Colonic mucosa (tissue), 4 donors: ENCODE measurements at regions not wholly inside any gene's neighbourhood (a gene's known extent, or its start where the extent isn't known, plus 50 kb on each side); places are given as distances from the start of the nearest gene placed in this dataset.

ENCODE experiments used
- DNase-seq: peaks from one replicate; pipeline ENCODE4 v3.0.0-alpha.2; 2020
- H3K27ac ChIP-seq: fragments of 200-600 bp; one replicate; pipeline ENCODE4 v1.8.0; 2021
- H3K27me3 ChIP-seq: fragments of 200-600 bp; one replicate; pipeline ENCODE4 v1.8.0; 2021
- H3K36me3 ChIP-seq: fragments of 200-600 bp; one replicate; pipeline ENCODE4 v1.8.0; 2021
- H3K4me1 ChIP-seq: fragments of 200-600 bp; one replicate; pipeline ENCODE4 v1.8.0; 2021; ENCODE audit warnings: mild to moderate bottlenecking
- H3K4me3 ChIP-seq: fragments of 200-600 bp; one replicate; pipeline ENCODE4 v1.8.0; 2021
- H3K9ac ChIP-seq, 2 donors: one replicate each; pipeline ENCODE4 v1.7.0; 2013; ENCODE audit warnings: control low read depth in 2 of 2, low read depth in 2 of 2, low read length in 2 of 2
- H3K9me3 ChIP-seq: fragments of 200-600 bp; one replicate; pipeline ENCODE4 v1.8.0; 2021
- intact Hi-C: fragments of 100-400 bp; cut with DNase I; formaldehyde crosslinking; loops from one replicate; pipeline ENCODE4 v1.14.1; 2022
- TF ChIP-seq, protein P1 (sequence below): fragments of 200-600 bp; IDR thresholded peaks from one replicate; pipeline ENCODE4 v1.8.0; 2022; ENCODE audit warnings: antibody characterized with exemption, mild to moderate bottlenecking
- donor health status: healthy.
- donor health status: DM: no; HTN: no; CAD: no.
- donor health status: DM: no; HTN: no; CAD: no.

DNA sequence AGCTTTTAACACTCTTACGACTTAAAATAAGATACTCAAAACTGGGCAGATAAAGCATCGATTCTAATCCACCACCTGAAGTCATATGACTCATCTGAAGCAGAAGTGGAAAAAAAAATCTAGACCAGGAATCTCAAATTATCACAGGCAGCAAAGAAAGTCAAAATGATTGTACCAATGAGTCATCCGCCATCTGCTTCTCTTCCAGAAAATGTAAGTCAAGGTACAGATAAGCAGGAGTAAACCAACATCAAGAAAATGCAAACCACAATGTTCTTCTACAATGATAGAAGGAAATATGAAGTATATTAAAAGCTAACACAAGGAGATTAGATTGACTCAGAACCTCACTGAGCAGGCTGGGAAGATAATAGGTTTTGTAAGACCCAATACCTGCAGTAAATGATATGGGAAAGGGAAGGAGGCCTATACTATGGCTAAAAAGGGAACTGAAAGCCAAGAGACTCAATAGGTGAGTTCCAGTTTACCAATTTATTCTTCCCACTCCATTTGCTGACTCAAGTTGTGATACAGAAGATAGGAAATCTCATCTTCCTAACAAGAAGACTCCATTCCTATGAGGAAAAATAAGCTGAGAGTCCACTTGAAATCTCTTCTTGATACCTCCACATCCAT lies 88.4 kb upstream of the TET2 start:
- Histone ChIP-seq H3K4me1 (no peaks in the 10 kb centered on the region), H3K9me3 (no peaks in the 10 kb centered on the region), H3K9ac (no peak overlapping the region), H3K27ac (no peak overlapping the region), H3K4me3 (no peak overlapping the region), H3K36me3 (no peaks in the 10 kb centered on the region), H3K27me3 (no peaks in the 10 kb centered on the region)
- DNase-seq = no peak
- intact Hi-C loops = no loop called here
- TF ChIP-seq, protein P1, sequence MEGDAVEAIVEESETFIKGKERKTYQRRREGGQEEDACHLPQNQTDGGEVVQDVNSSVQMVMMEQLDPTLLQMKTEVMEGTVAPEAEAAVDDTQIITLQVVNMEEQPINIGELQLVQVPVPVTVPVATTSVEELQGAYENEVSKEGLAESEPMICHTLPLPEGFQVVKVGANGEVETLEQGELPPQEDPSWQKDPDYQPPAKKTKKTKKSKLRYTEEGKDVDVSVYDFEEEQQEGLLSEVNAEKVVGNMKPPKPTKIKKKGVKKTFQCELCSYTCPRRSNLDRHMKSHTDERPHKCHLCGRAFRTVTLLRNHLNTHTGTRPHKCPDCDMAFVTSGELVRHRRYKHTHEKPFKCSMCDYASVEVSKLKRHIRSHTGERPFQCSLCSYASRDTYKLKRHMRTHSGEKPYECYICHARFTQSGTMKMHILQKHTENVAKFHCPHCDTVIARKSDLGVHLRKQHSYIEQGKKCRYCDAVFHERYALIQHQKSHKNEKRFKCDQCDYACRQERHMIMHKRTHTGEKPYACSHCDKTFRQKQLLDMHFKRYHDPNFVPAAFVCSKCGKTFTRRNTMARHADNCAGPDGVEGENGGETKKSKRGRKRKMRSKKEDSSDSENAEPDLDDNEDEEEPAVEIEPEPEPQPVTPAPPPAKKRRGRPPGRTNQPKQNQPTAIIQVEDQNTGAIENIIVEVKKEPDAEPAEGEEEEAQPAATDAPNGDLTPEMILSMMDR = no peak

DNA sequence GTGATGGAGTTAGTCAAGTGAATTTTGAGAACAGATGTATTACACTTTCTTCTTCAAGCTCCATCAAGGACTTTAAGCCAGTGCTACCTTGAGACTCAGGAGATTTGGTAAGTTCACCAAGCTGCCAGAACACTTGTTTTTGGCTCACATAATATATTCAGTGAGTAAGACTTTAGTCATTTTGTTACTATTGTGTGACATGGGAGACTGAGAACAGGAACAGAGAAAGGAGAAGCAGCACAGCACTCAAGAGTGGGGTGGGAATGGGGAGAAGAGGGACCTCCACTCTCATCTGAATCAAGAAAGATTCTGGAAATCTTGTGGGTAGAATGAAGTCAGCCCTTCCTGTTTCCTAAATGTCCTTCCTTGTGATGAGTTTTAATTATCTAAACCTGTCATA lies 87.3 kb upstream of the TET2 start:
- Histone ChIP-seq H3K36me3 (no peaks in the 10 kb centered on the region), H3K4me3 (no peak overlapping the region), H3K4me1 (no peaks in the 10 kb centered on the region), H3K9me3 (no peaks in the 10 kb centered on the region), H3K27me3 (no peaks in the 10 kb centered on the region), H3K27ac (no peak overlapping the region), H3K9ac (no peak overlapping the region)
- TF ChIP-seq, protein P1 = no peak
- intact Hi-C loops = no loop called here
- DNase-seq = no peak

DNA sequence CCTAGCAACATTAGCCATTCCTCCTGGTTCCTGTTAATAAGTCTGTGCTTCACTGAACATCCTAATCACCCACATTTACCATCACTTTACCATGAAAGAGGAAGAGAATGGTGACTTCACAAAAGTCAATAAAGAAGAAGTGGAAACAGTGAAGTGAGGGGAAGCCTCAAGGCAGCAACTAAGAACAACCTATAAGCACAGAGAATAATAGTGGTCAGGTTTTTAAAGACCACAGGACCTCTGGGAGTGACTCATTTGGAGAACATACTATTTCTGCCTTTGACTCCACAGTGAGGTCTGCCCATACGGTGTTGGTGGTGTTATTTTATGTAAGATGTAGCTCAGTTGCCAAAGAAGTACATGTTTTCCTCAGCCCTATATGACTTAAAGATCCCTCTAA lies 86.0 kb upstream of the TET2 start:
- no peaks in the 10 kb centered on the region for H3K27me3 ChIP-seq
- H3K9ac ChIP-seq = no peak overlapping the region
- TF ChIP-seq, protein P1 = no peak
- H3K4me3 ChIP-seq = no peak overlapping the region
- no peaks in the 10 kb centered on the region for H3K36me3 ChIP-seq
- no peaks in the 10 kb centered on the region for H3K4me1 ChIP-seq
- intact Hi-C loops = no loop called here
- DNase-seq = no peak
- no peak overlapping the region for H3K27ac ChIP-seq
- no peaks in the 10 kb centered on the region for H3K9me3 ChIP-seq

DNA sequence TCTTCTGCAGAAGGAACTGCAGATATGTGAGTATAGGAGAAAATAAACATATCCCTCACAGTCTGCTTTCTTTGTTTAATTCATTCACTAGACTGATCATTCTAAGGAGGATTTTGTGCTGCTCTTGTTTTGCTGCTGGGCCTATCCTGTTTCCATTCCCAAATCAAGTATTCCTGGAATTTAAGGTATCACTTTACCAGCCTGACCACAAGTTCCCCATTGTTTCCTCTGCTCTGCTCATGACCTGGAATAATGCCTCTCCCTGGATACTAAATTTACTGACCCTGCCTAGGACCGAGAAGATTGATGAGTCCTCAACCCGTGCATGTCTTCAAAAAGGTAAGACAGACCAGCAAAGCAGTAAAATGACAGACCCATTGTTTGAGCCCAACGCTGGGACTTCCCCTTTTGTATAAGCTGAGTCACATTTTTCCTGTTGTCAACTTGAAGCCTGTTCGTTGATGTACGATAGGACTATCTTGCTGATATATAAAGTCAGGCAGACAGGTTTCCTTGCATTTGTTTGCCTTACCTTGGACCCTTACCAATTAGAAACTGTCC lies 85.5 kb upstream of the TET2 start:
- Histone ChIP-seq H3K27me3 (no peaks in the 10 kb centered on the region), H3K4me3 (no peak overlapping the region), H3K9me3 (no peaks in the 10 kb centered on the region), H3K36me3 (no peaks in the 10 kb centered on the region), H3K27ac (peak overlapping the region; percentile 38), H3K4me1 (no peaks in the 10 kb centered on the region), H3K9ac (no peak overlapping the region)
- TF ChIP-seq, protein P1 = no peak
- intact Hi-C loops = no loop called here
- peak; percentile 25 for DNase-seq

DNA sequence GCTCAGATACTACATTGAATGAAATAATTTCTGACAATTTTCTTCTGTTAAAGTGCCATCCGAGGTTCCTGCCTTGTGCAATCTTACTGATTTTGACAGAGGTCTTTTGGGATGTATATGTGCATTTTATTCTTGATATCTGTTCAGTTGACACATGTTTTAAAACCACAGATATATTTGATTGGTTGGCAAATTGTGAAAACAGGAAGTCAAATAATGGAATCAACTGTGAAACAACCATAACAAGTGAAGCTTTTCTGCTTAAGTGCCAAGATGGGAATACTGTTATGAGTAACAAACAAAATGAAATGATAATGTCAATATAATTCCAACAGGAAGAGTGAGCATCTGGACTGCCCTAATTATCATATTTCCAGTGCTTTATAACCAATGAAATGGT lies 84.9 kb upstream of the TET2 start:
- Histone ChIP-seq H3K9me3 (no peaks in the 10 kb centered on the region), H3K4me3 (no peak overlapping the region), H3K27me3 (no peaks in the 10 kb centered on the region), H3K9ac (no peak overlapping the region), H3K4me1 (no peaks in the 10 kb centered on the region), H3K27ac (peak overlapping the region; percentile 38), H3K36me3 (no peaks in the 10 kb centered on the region)
- intact Hi-C loops = no loop called here
- TF ChIP-seq, protein P1 = no peak
- no peak for DNase-seq
